HCT116 (cell line): ENCODE measurements at regions not wholly inside any gene's neighbourhood (a gene's known extent, or its start where the extent isn't known, plus 50 kb on each side); places are given as distances from the start of the nearest gene placed in this dataset.

Source experiments
- ATAC-seq: fragments of 200-7000 bp; cut with Tn5 transposase; 2 replicates; pipeline ENCODE4 v1.9.1; 2020; ENCODE audit warnings: mild to moderate bottlenecking, moderate library complexity
- BruUV-seq: library from RNA; stranded (reverse); fragments of 400-500 nt; replicated peaks from 2 replicates; lab custom pipeline; 2021; lab: Mats Ljungman, UMichigan
- CTCF ChIA-PET: fragments of 300-600 bp; sonication (Branson Sonifier 250); formaldehyde crosslinking; loops from one replicate; lab custom pipeline; 2021; ENCODE audit warnings: antibody characterized with exemption; lab: Charles Lee
- POLR2A ChIA-PET: fragments of 300-600, 350-600 bp; sonication (Branson Sonifier 250); formaldehyde crosslinking; loops from one replicate; lab custom pipeline; 2021; ENCODE audit warnings: antibody characterized with exemption; lab: Charles Lee
- RAD21 ChIA-PET, 2 experiments: fragments of 300-600 bp; sonication (Branson Sonifier 250); formaldehyde crosslinking; loops; one replicate each; lab custom pipeline; 2023; ENCODE audit warnings: low total read pairs in 2 of 2; ENCODE audit not compliant: uncharacterized antibody in 2 of 2, unreplicated experiment in 2 of 2, low non-redundant PET in 1 of 2; lab: Charles Lee
- DNase-seq: peaks from one replicate; pipeline ENCODE4 v3.0.0-alpha.2; 2010; ENCODE audit warnings: low read depth, low spot score
- H2AFZ ChIP-seq: fragments of 200-600 bp; shearing (Covaris generic), sonication (generic); 2 replicates; pipeline ENCODE4 v1.6.1; 2017; ENCODE audit warnings: low read depth, mixed run types, mixed read lengths, antibody characterized with exemption, low read length; ENCODE audit not compliant: poor library complexity, severe bottlenecking
- H3K27ac ChIP-seq: 2 replicates; pipeline ENCODE4 v1.5.1; 2012; ENCODE audit warnings: low read depth, low read length
- H3K27me3 ChIP-seq: fragments of 200-600 bp; sonication (generic); 2 replicates; pipeline ENCODE4 v1.6.1; 2016; ENCODE audit warnings: mixed run types, low read length, mixed read lengths; ENCODE audit not compliant: insufficient read depth
- H3K36me3 ChIP-seq, 2 experiments: fragments of 200-500 bp in 1 of 2; fragments of 200-600 bp in 1 of 2; sonication (Bioruptor generic) in 1 of 2; sonication (generic) in 1 of 2; 2 replicates each; pipeline versions ENCODE4 v1.5.1 to v1.6.1; 2014 to 2016; ENCODE audit warnings: low read length in 2 of 2, inconsistent platforms in 1 of 2, mixed read lengths in 1 of 2, mixed run types in 1 of 2; ENCODE audit not compliant: insufficient read depth in 2 of 2, control insufficient read depth in 1 of 2
- H3K4me1 ChIP-seq, 2 experiments: fragments of 200-600 bp in 1 of 2; sonication (generic) in 1 of 2; 2 replicates each; pipeline versions ENCODE4 v1.5.1 to v1.6.1; 2012 to 2017; ENCODE audit warnings: low read length in 2 of 2, inconsistent platforms in 1 of 2, mild to moderate bottlenecking in 1 of 2, mixed read lengths in 1 of 2, mixed run types in 1 of 2, moderate library complexity in 1 of 2; ENCODE audit not compliant: insufficient read depth in 2 of 2, control insufficient read depth in 1 of 2
- H3K4me2 ChIP-seq: fragments of 200-600 bp; sonication (generic); 2 replicates; pipeline ENCODE4 v1.6.1; 2017; ENCODE audit warnings: mixed run types, low read length, mixed read lengths
- H3K4me3 ChIP-seq, 2 experiments: fragments of 200-600 bp in 1 of 2; sonication (generic) in 1 of 2; replicated peaks in 1 of 2; 2 replicates each; pipeline ENCODE4 v1.5.1; 2011 to 2016; ENCODE audit warnings: low read length in 2 of 2, control low read depth in 1 of 2, low read depth in 1 of 2, mild to moderate bottlenecking in 1 of 2, mixed read lengths in 1 of 2, mixed run types in 1 of 2
- H3K79me2 ChIP-seq: fragments of 200-600 bp; sonication (generic); 2 replicates; pipeline ENCODE4 v1.6.1; 2017; ENCODE audit warnings: mild to moderate bottlenecking, mixed run types, low read length, moderate library complexity, mixed read lengths; ENCODE audit not compliant: insufficient read depth
- H3K9ac ChIP-seq: fragments of 200-600 bp; sonication (generic); 2 replicates; pipeline ENCODE4 v1.6.1; 2016; ENCODE audit warnings: low read length, mixed read lengths
- H3K9me2 ChIP-seq: fragments of 200-600 bp; sonication (generic), shearing (Covaris generic); 2 replicates; pipeline ENCODE4 v1.6.1; 2017; ENCODE audit warnings: mixed run types, mild to moderate bottlenecking, moderate library complexity; ENCODE audit not compliant: insufficient read depth
- H3K9me3 ChIP-seq, 2 experiments: fragments of 200-500 bp in 1 of 2; fragments of 200-600 bp in 1 of 2; sonication (Bioruptor generic) in 1 of 2; sonication (generic) in 1 of 2; 2 replicates each; pipeline ENCODE4 v1.6.1; 2014 to 2017; ENCODE audit warnings: low read length in 2 of 2, mixed read lengths in 2 of 2, inconsistent platforms in 1 of 2, low read depth in 1 of 2, mild to moderate bottlenecking in 1 of 2, mixed run types in 1 of 2, moderate library complexity in 1 of 2; ENCODE audit not compliant: control insufficient read depth in 1 of 2, insufficient read depth in 1 of 2
- H4K20me1 ChIP-seq: fragments of 200-600 bp; sonication (generic), shearing (Covaris generic); 2 replicates; pipeline ENCODE4 v1.6.1; 2017; ENCODE audit warnings: mixed run types, mild to moderate bottlenecking, moderate library complexity; ENCODE audit not compliant: insufficient read depth
- ATF3 ChIP-seq: IDR thresholded peaks from 2 replicates; pipeline ENCODE4 v1.6.1; 2012
- CEBPB ChIP-seq: IDR thresholded peaks from 2 replicates; pipeline ENCODE4 v1.6.1; 2012; ENCODE audit warnings: low read depth
- FOSL1 ChIP-seq: IDR thresholded peaks from 2 replicates; pipeline ENCODE4 v1.6.1; 2012; ENCODE audit warnings: low read depth
- JUND ChIP-seq: IDR thresholded peaks from 2 replicates; pipeline ENCODE4 v1.6.1; 2012
- POLR2AphosphoS5 ChIP-seq: IDR thresholded peaks from 2 replicates; pipeline ENCODE4 v1.6.1; 2011; ENCODE audit warnings: mild to moderate bottlenecking, low read depth, low read length, moderate library complexity
- RAD21 ChIP-seq: IDR thresholded peaks from 2 replicates; pipeline ENCODE4 v1.6.1; 2012; ENCODE audit warnings: low read depth, mild to moderate bottlenecking
- SP1 ChIP-seq: IDR thresholded peaks from 2 replicates; pipeline ENCODE4 v1.6.1; 2012; ENCODE audit warnings: low read depth
- SRF ChIP-seq: IDR thresholded peaks from 2 replicates; pipeline ENCODE4 v1.6.1; 2012; ENCODE audit warnings: low read depth
- ZFX ChIP-seq: fragments of 450-650 bp; IDR thresholded peaks from 2 replicates; pipeline ENCODE4 v1.6.1; 2017
- intact Hi-C: fragments of 100-400 bp; cut with micrococcal nuclease; formaldehyde crosslinking; loops from 2 replicates; pipeline ENCODE4 v1.10.0; 2022

GRCh38 chr3:30282154-30282696 lies 324.2 kb upstream of the TGFBR2 start (continued):
- no peak for TF ChIP-seq POLR2AphosphoS5
- peak; percentile 49 for TF ChIP-seq SRF
- TF ChIP-seq RAD21 = no peak; the same call in 1 of the 2 replicates

GRCh38 chr3:30285188-30286006 lies 321.0 kb upstream of the TGFBR2 start:
- Histone ChIP-seq H2AFZ (peak overlapping the region; percentile 81), H3K4me3 (peak overlapping the region in 1 of 2 experiments; percentile 16; a peak in 2 of 4 replicates), H3K4me2 (peak overlapping the region; percentile 70), H4K20me1 (no peaks in the 10 kb centered on the region), H3K9me2 (no peaks in the 10 kb centered on the region), H3K27ac (no peak overlapping the region; the same call in 1 of the 2 replicates), H3K9ac (no peak overlapping the region), H3K9me3 (no peaks in the 10 kb centered on the region), H3K27me3 (no peaks in the 10 kb centered on the region), H3K79me2 (no peaks in the 10 kb centered on the region), H3K36me3 (no peaks in the 10 kb centered on the region), H3K4me1 (peaks cover 34 to 76% of the 10 kb centered on the region in 2 experiments)
- TF ChIP-seq POLR2AphosphoS5 (no peak), SP1 (no peak), ZFX (no peak), CEBPB (no peak), FOSL1 (no peak), SRF (no peak), JUND (no peak), ATF3 (no peak)
- RAD21 ChIA-PET = interaction anchor here in 1 of 2 experiments (0.6 kb wide), 1 partner anchor 404 kb away, joined by 3 read pairs; no protein-coding TSS in a partner anchor
- DNase-seq (no peak), ATAC-seq (no peak)
- CTCF ChIA-PET = interaction anchor here (2.4 kb wide), 1 partner anchor 9 kb away, joined by 6 read pairs; no protein-coding TSS in a partner anchor
- POLR2A ChIA-PET = no interaction called here
- no TSS peak for BruUV-seq
- intact Hi-C loops = loop anchor here (5.0 to 10.0 kb wide), 2 partner anchors 171 to 322 kb away; partner anchors contain the start of gene TGFBR2
